HEK293 (cell line): ENCODE measurements at regions not wholly inside any gene's neighbourhood (a gene's known extent, or its start where the extent isn't known, plus 50 kb on each side); places are given as distances from the start of the nearest gene placed in this dataset.

Experiments
- CTCF ChIA-PET: fragments of 350-600 bp; formaldehyde crosslinking; extraction: SDS; loops from one replicate; lab custom pipeline; 2021; ENCODE audit warnings: antibody characterized with exemption; lab: Yijun Ruan, JAX
- POLR2A ChIA-PET: fragments of 300-600 bp; formaldehyde crosslinking; extraction: SDS; loops from one replicate; lab custom pipeline; 2020; ENCODE audit warnings: antibody characterized with exemption, inconsistent platforms; lab: Yijun Ruan, JAX
- H3K27ac ChIP-seq: fragments of 200-500 bp; sonication (Bioruptor generic); 2 replicates; pipeline ENCODE4 v1.5.1; 2014; ENCODE audit warnings: low read depth, low read length, control low read depth, inconsistent platforms; ENCODE audit errors: extremely low read depth
- H3K36me3 ChIP-seq, 2 experiments: fragments of 200-500 bp in 1 of 2; sonication (Bioruptor generic) in 1 of 2; 1 replicate in 1 of 2; 2 replicates in 1 of 2; pipeline ENCODE4 v1.5.1; 2014 to 2017; ENCODE audit warnings: inconsistent platforms in 2 of 2, low read length in 2 of 2; ENCODE audit not compliant: control insufficient read depth in 2 of 2, insufficient read depth in 1 of 2
- H3K4me1 ChIP-seq: fragments of 200-500 bp; sonication (Bioruptor generic); 2 replicates; pipeline ENCODE4 v1.5.1; 2014; ENCODE audit warnings: mild to moderate bottlenecking, low read length, inconsistent platforms; ENCODE audit not compliant: control insufficient read depth, insufficient read depth
- H3K4me3 ChIP-seq: 2 replicates; pipeline ENCODE4 v1.5.1; 2011; ENCODE audit warnings: low read depth, mild to moderate bottlenecking, control low read depth, low read length, moderate library complexity
- H3K9me3 ChIP-seq: fragments of 200-500 bp; sonication (Bioruptor generic); 2 replicates; pipeline ENCODE4 v1.5.1; 2014; ENCODE audit warnings: low read depth, low read length, inconsistent platforms; ENCODE audit not compliant: control insufficient read depth, insufficient read depth
- GFI1B ChIP-seq: fragments of 450-650 bp; formaldehyde crosslinking; IDR thresholded peaks from 2 replicates; pipeline ENCODE4 v1.5.1; 2016; ENCODE audit warnings: missing biosample characterization, missing genetic modification characterization
- MEIS1 ChIP-seq: sonication (generic); formaldehyde crosslinking; IDR thresholded peaks from 2 replicates; pipeline ENCODE4 v1.8.1; 2022; ENCODE audit warnings: missing genetic modification reagents, mild to moderate bottlenecking, borderline replicate concordance
- YY2 ChIP-seq: fragments of 450-650 bp; formaldehyde crosslinking; IDR thresholded peaks from 2 replicates; pipeline ENCODE4 v1.5.1; 2016; ENCODE audit warnings: missing biosample characterization, missing genetic modification characterization
- ZBTB8A ChIP-seq: fragments of 450-650 bp; formaldehyde crosslinking; IDR thresholded peaks from 2 replicates; pipeline ENCODE4 v1.5.1; 2016; ENCODE audit warnings: missing biosample characterization, missing genetic modification characterization
- ZFHX2 ChIP-seq: fragments of 450-650 bp; formaldehyde crosslinking; conservative IDR thresholded peaks from 2 replicates; pipeline ENCODE4 v1.5.1; 2016; ENCODE audit warnings: missing biosample characterization, missing genetic modification characterization
- ZFP69B ChIP-seq: fragments of 450-650 bp; formaldehyde crosslinking; IDR thresholded peaks from 2 replicates; pipeline ENCODE4 v1.5.1; 2016; ENCODE audit warnings: missing biosample characterization, missing genetic modification characterization
- ZNF175 ChIP-seq: fragments of 450-650 bp; formaldehyde crosslinking; IDR thresholded peaks from 2 replicates; pipeline ENCODE4 v1.5.1; 2016; ENCODE audit warnings: missing biosample characterization, missing genetic modification characterization
- ZNF214 ChIP-seq: fragments of 450-650 bp; formaldehyde crosslinking; IDR thresholded peaks from 2 replicates; pipeline ENCODE4 v1.5.1; 2017; ENCODE audit warnings: missing biosample characterization, mild to moderate bottlenecking, missing genetic modification characterization, borderline replicate concordance
- ZNF239 ChIP-seq: fragments of 450-650 bp; formaldehyde crosslinking; IDR thresholded peaks from 2 replicates; pipeline ENCODE4 v1.5.1; 2016; ENCODE audit warnings: missing biosample characterization, missing genetic modification characterization
- ZNF24 ChIP-seq: fragments of 450-650 bp; formaldehyde crosslinking; IDR thresholded peaks from 2 replicates; pipeline ENCODE4 v1.5.1; 2016; ENCODE audit warnings: missing biosample characterization, missing genetic modification characterization
- ZNF26 ChIP-seq: fragments of 450-650 bp; formaldehyde crosslinking; IDR thresholded peaks from 2 replicates; pipeline ENCODE4 v1.5.1; 2016; ENCODE audit warnings: missing biosample characterization, missing genetic modification characterization
- ZNF335 ChIP-seq: fragments of 450-650 bp; formaldehyde crosslinking; conservative IDR thresholded peaks from 2 replicates; pipeline ENCODE4 v1.5.1; 2016; ENCODE audit warnings: missing biosample characterization, missing genetic modification characterization
- ZNF354C ChIP-seq: fragments of 450-650 bp; formaldehyde crosslinking; IDR thresholded peaks from 2 replicates; pipeline ENCODE4 v1.5.1; 2016; ENCODE audit warnings: missing biosample characterization, missing genetic modification characterization, low read depth, borderline replicate concordance
- ZNF391 ChIP-seq: fragments of 450-650 bp; formaldehyde crosslinking; IDR thresholded peaks from 2 replicates; pipeline ENCODE4 v1.5.1; 2016; ENCODE audit warnings: low read depth, missing biosample characterization, missing genetic modification characterization, borderline replicate concordance
- ZNF404 ChIP-seq: fragments of 450-650 bp; formaldehyde crosslinking; IDR thresholded peaks from 2 replicates; pipeline ENCODE4 v1.5.1; 2017; ENCODE audit warnings: missing biosample characterization, missing genetic modification characterization
- ZNF426 ChIP-seq: fragments of 450-650 bp; formaldehyde crosslinking; IDR thresholded peaks from 2 replicates; pipeline ENCODE4 v1.5.1; 2017; ENCODE audit warnings: missing biosample characterization, missing genetic modification characterization, mild to moderate bottlenecking, inconsistent platforms, moderate library complexity
- ZNF473 ChIP-seq: fragments of 450-650 bp; formaldehyde crosslinking; IDR thresholded peaks from 2 replicates; pipeline ENCODE4 v1.5.1; 2017; ENCODE audit warnings: missing biosample characterization, missing genetic modification characterization
- ZNF544 ChIP-seq: fragments of 450-650 bp; formaldehyde crosslinking; IDR thresholded peaks from 2 replicates; pipeline ENCODE4 v1.5.0; 2017; ENCODE audit warnings: missing biosample characterization, missing genetic modification characterization
- ZNF555 ChIP-seq: fragments of 450-650 bp; formaldehyde crosslinking; conservative IDR thresholded peaks from 2 replicates; pipeline ENCODE4 v1.5.1; 2017; ENCODE audit warnings: missing biosample characterization, mild to moderate bottlenecking, missing genetic modification characterization, inconsistent platforms
- ZNF585B ChIP-seq: fragments of 450-650 bp; formaldehyde crosslinking; IDR thresholded peaks from 2 replicates; pipeline ENCODE4 v1.5.1; 2016; ENCODE audit warnings: missing biosample characterization, missing genetic modification characterization
- ZNF600 ChIP-seq: fragments of 450-650 bp; formaldehyde crosslinking; IDR thresholded peaks from 2 replicates; pipeline ENCODE4 v1.5.1; 2016; ENCODE audit warnings: missing biosample characterization, missing genetic modification characterization
- ZNF629 ChIP-seq: fragments of 450-650 bp; formaldehyde crosslinking; IDR thresholded peaks from 2 replicates; pipeline ENCODE4 v1.5.1; 2017; ENCODE audit warnings: missing biosample characterization, missing genetic modification characterization
- ZNF660 ChIP-seq: fragments of 450-650 bp; IDR thresholded peaks from 2 replicates; pipeline ENCODE4 v1.5.1; 2018; ENCODE audit warnings: missing biosample characterization, mild to moderate bottlenecking, missing genetic modification characterization
- ZNF701 ChIP-seq: fragments of 450-650 bp; formaldehyde crosslinking; IDR thresholded peaks from 2 replicates; pipeline ENCODE4 v1.5.1; 2016; ENCODE audit warnings: missing biosample characterization, missing genetic modification characterization
- ZNF704 ChIP-seq: fragments of 450-650 bp; formaldehyde crosslinking; IDR thresholded peaks from 2 replicates; pipeline ENCODE4 v1.5.1; 2016; ENCODE audit warnings: missing biosample characterization, missing genetic modification characterization
- ZSCAN23 ChIP-seq: fragments of 450-650 bp; formaldehyde crosslinking; IDR thresholded peaks from 2 replicates; pipeline ENCODE4 v1.5.1; 2016; ENCODE audit warnings: missing biosample characterization, missing genetic modification characterization
- TF ChIP-seq, protein P1 (sequence below): fragments of 450-650 bp; formaldehyde crosslinking; IDR thresholded peaks from 2 replicates; pipeline ENCODE4 v1.5.1; 2017; ENCODE audit warnings: missing biosample characterization, missing genetic modification characterization
- TF ChIP-seq, protein P2 (sequence below): fragments of 450-650 bp; formaldehyde crosslinking; IDR thresholded peaks from 2 replicates; pipeline ENCODE4 v1.5.1; 2016; ENCODE audit warnings: missing biosample characterization, missing genetic modification characterization

GRCh38 chr10:53682458-53682857, 909.9 kb upstream of the MBL2 start:
- H3K9me3 ChIP-seq = no peaks in the 10 kb centered on the region
- POLR2A ChIA-PET = no interaction called here
- TF ChIP-seq ZNF214 (tag by site-specific recombination) = no peak
- TF ChIP-seq ZNF391 = no peak
- no peak for TF ChIP-seq ZNF24 (tag by site-specific recombination)
- no peak for TF ChIP-seq ZFHX2 (tag by site-specific recombination)
- TF ChIP-seq, protein P1, sequence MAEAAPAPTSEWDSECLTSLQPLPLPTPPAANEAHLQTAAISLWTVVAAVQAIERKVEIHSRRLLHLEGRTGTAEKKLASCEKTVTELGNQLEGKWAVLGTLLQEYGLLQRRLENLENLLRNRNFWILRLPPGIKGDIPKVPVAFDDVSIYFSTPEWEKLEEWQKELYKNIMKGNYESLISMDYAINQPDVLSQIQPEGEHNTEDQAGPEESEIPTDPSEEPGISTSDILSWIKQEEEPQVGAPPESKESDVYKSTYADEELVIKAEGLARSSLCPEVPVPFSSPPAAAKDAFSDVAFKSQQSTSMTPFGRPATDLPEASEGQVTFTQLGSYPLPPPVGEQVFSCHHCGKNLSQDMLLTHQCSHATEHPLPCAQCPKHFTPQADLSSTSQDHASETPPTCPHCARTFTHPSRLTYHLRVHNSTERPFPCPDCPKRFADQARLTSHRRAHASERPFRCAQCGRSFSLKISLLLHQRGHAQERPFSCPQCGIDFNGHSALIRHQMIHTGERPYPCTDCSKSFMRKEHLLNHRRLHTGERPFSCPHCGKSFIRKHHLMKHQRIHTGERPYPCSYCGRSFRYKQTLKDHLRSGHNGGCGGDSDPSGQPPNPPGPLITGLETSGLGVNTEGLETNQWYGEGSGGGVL = no peak
- no peak for TF ChIP-seq ZNF473
- TF ChIP-seq ZNF585B = no peak
- TF ChIP-seq MEIS1 (CRISPR knock-in tag) = no peak

DNA sequence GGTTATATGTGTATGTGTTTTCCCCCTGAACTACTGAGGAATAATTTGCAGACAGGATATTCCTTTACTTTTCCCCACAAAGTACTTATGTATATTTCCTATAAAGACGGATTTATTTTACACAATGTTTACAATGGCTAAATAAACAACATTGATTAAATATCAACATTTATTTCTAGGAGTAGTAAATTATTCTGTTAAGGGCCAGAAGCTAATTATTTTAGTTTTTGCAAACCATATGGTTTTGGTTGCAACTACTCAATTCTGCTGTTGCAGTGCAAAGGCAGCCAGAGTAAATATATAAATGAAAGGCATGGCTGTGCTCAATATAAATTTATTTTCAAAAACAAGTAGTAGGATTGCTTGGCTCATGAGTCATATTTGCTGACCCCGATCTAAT, 907.1 kb upstream of the MBL2 start:
- ChIA-PET CTCF (no interaction called here), POLR2A (no interaction called here)
- Histone ChIP-seq H3K9me3 (no peaks in the 10 kb centered on the region), H3K4me3 (no peak overlapping the region), H3K4me1 (no peaks in the 10 kb centered on the region), H3K36me3 (no peaks in the 10 kb centered on the region), H3K27ac (no peak overlapping the region)
- TF ChIP-seq ZSCAN23 (no peak), ZNF26 (tag by site-specific recombination) (no peak), GFI1B (tag by site-specific recombination) (no peak), ZNF24 (tag by site-specific recombination) (no peak), ZNF239 (tag by site-specific recombination) (no peak), ZBTB8A (tag by site-specific recombination) (no peak), ZNF629 (tag by site-specific recombination) (no peak), ZNF404 (tag by site-specific recombination) (no peak), ZNF701 (tag by site-specific recombination) (no peak), ZFP69B (tag by site-specific recombination) (no peak), ZNF544 (tag by site-specific recombination) (no peak), ZNF555 (tag by site-specific recombination) (no peak)
- TF ChIP-seq, protein P2, sequence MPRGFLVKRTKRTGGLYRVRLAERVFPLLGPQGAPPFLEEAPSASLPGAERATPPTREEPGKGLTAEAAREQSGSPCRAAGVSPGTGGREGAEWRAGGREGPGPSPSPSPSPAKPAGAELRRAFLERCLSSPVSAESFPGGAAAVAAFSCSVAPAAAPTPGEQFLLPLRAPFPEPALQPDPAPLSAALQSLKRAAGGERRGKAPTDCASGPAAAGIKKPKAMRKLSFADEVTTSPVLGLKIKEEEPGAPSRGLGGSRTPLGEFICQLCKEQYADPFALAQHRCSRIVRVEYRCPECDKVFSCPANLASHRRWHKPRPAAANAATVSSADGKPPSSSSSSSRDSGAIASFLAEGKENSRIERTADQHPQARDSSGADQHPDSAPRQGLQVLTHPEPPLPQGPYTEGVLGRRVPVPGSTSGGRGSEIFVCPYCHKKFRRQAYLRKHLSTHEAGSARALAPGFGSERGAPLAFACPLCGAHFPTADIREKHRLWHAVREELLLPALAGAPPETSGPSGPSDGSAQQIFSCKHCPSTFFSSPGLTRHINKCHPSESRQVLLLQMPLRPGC (tag by site-specific recombination) = no peak

More at GRCh38 chr10:53682458-53682857, 909.9 kb upstream of the MBL2 start:
- Histone ChIP-seq H3K4me3 (no peak overlapping the region), H3K4me1 (no peaks in the 10 kb centered on the region), H3K36me3 (no peaks in the 10 kb centered on the region), H3K27ac (no peak overlapping the region)
- CTCF ChIA-PET = no interaction called here

DNA sequence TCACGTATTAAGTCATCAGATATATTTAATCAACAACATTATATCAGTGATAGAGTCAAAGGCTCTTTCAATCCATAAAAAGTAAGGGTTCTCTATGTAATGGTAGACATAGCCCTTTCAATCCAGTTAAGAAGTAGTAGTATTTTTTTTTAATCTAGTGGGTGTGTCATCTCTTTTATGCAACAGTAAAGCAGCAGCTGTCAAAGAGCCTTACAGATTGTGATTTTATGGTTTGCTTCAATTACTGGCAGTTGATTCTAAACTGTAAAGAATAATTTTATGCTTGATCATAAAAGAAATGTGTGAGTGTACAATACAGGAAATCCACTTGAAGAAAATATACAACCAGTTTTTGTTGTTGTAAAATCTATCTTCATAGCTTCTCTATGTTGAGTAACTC, 902.6 kb upstream of the MBL2 start:
- TF ChIP-seq ZNF426 (tag by site-specific recombination) (no peak), ZNF704 (tag by site-specific recombination) (no peak), ZNF600 (tag by site-specific recombination) (no peak), ZNF335 (tag by site-specific recombination) (no peak), YY2 (no peak), ZNF660 (no peak), ZNF175 (tag by site-specific recombination) (no peak), ZNF354C (tag by site-specific recombination) (no peak)
- TF ChIP-seq, all 188 proteins: peak for 0
- no peaks in the 10 kb centered on the region for H3K9me3 ChIP-seq
- ChIA-PET POLR2A (no interaction called here), CTCF (no interaction called here)
- no peak overlapping the region for H3K4me3 ChIP-seq
- H3K36me3 ChIP-seq = no peaks in the 10 kb centered on the region
- no peaks in the 10 kb centered on the region for H3K4me1 ChIP-seq
- no peak overlapping the region for H3K27ac ChIP-seq
